ENCODE measurements at regions not wholly inside any gene's neighbourhood (a gene's known extent, or its start where the extent isn't known, plus 50 kb on each side); places are given as distances from the start of the nearest gene placed in this dataset.

- ChIA-PET CTCF (ENCODE audit: low intra/inter-chr PET ratio) (no interaction called here), POLR2A (no interaction called here)
- H3K4me1 ChIP-seq (replicated peaks in 1 of 2; ENCODE audit: control insufficient read depth in 2 of 2, insufficient read depth in 2 of 2, low read length in 2 of 2): peaks cover 0 to 15% of the 10 kb centered on the region in 2 experiments; a peak in 3 of 5 replicates
- no peaks in the 10 kb centered on the region for H3K36me3 ChIP-seq (ENCODE audit: control insufficient read depth, insufficient read depth, low read length)
- no peaks in the 10 kb centered on the region for H3K79me2 ChIP-seq (ENCODE audit: control insufficient read depth, insufficient read depth, low read length)
- H3K4me3 ChIP-seq: no peak overlapping the region
- no peaks in the 10 kb centered on the region for H3K9me1 ChIP-seq (ENCODE audit: control insufficient read depth, insufficient read depth, low read length)
- H4K20me1 ChIP-seq (replicated peaks; ENCODE audit: control insufficient read depth, insufficient read depth, low read length): no peaks in the 10 kb centered on the region
- ATAC-seq (peak; percentile 81), DNase-seq (ENCODE audit: extremely low read depth in 1 of 4, low spot score in 3 of 4) (peak in 2 of 4 experiments; percentile 9 to 13), FAIRE-seq (no peak)
- H3K9me3 ChIP-seq (replicated peaks; ENCODE audit: control insufficient read depth, insufficient read depth, low read depth, low read length): no peaks in the 10 kb centered on the region
- in situ Hi-C loops (cut with MboI): no loop called here
- H3K4me2 ChIP-seq (ENCODE audit: insufficient read depth, low read length): no peak overlapping the region
- no peak overlapping the region for H3K9ac ChIP-seq (ENCODE audit: insufficient read depth in 1 of 2, low read depth in 2 of 2, low read length in 2 of 2)
- intact Hi-C loops (cut with micrococcal nuclease): no loop called here
- H2AFZ ChIP-seq (ENCODE audit: low read depth, low read length): no peak overlapping the region
- no peaks in the 10 kb centered on the region for H3K27me3 ChIP-seq (ENCODE audit: control insufficient read depth in 2 of 2, insufficient read depth in 2 of 2, low read length in 2 of 2)
- WGBS (ENCODE audit: insufficient coverage, low coverage, missing lambda C conversion rate): 71% methylated on average over 6 of the region's 6 CpGs
- no peak overlapping the region for H3K27ac ChIP-seq (ENCODE audit: extremely low read depth, low read depth, low read length)
- no TSS peak for BruUV-seq (replicated peaks)
- TF ChIP-seq FOSL1 (tag; conservative IDR thresholded peaks at IDR 0.05) (no peak), NFYB (IDR thresholded peaks at IDR 0.05; ENCODE audit: extremely low read depth, insufficient read length) (peak; percentile 44)
Observed at GRCh38 chr17:15133143-15133542, 132.0 kb downstream of the PMP22 start.

- intact Hi-C loops (cut with micrococcal nuclease): no loop called here
- ChIA-PET POLR2A (no interaction called here), CTCF (ENCODE audit: low intra/inter-chr PET ratio) (no interaction called here)
- no peaks in the 10 kb centered on the region for H3K36me3 ChIP-seq (ENCODE audit: control insufficient read depth, insufficient read depth, low read length)
- H3K4me3 ChIP-seq: no peak overlapping the region
- no peaks in the 10 kb centered on the region for H4K20me1 ChIP-seq (replicated peaks; ENCODE audit: control insufficient read depth, insufficient read depth, low read length)
- no peak overlapping the region for H2AFZ ChIP-seq (ENCODE audit: low read depth, low read length)
- no peaks in the 10 kb centered on the region for H3K9me1 ChIP-seq (ENCODE audit: control insufficient read depth, insufficient read depth, low read length)
- DNase-seq (ENCODE audit: extremely low read depth in 1 of 4, low spot score in 3 of 4) (no peak), ATAC-seq (no peak), FAIRE-seq (no peak)
- H3K27ac ChIP-seq (ENCODE audit: extremely low read depth, low read depth, low read length): no peak overlapping the region
- peaks cover 0 to 15% of the 10 kb centered on the region in 2 experiments; a peak in 3 of 5 replicates for H3K4me1 ChIP-seq (replicated peaks in 1 of 2; ENCODE audit: control insufficient read depth in 2 of 2, insufficient read depth in 2 of 2, low read length in 2 of 2)
- no TSS peak for BruUV-seq (replicated peaks)
- in situ Hi-C loops (cut with MboI): no loop called here
- 6% methylated on average over 2 of the region's 2 CpGs for WGBS (ENCODE audit: insufficient coverage, low coverage, missing lambda C conversion rate)
- no peak overlapping the region for H3K4me2 ChIP-seq (ENCODE audit: insufficient read depth, low read length)
- H3K79me2 ChIP-seq (ENCODE audit: control insufficient read depth, insufficient read depth, low read length): no peaks in the 10 kb centered on the region
- H3K9ac ChIP-seq (ENCODE audit: insufficient read depth in 1 of 2, low read depth in 2 of 2, low read length in 2 of 2): no peak overlapping the region
- no peaks in the 10 kb centered on the region for H3K9me3 ChIP-seq (replicated peaks; ENCODE audit: control insufficient read depth, insufficient read depth, low read depth, low read length)
- H3K27me3 ChIP-seq (ENCODE audit: control insufficient read depth in 2 of 2, insufficient read depth in 2 of 2, low read length in 2 of 2): no peaks in the 10 kb centered on the region
- no peak for TF ChIP-seq THAP7 (CRISPR knock-in tag; IDR thresholded peaks at IDR 0.05)
- no peak for TF ChIP-seq ZZZ3 (IDR thresholded peaks at IDR 0.05)
- TF ChIP-seq WHSC1 (IDR thresholded peaks at IDR 0.05; ENCODE audit: low read length): no peak
- no peak for TF ChIP-seq HMGXB4 (CRISPR knock-in tag; IDR thresholded peaks at IDR 0.05)
- no peak for TF ChIP-seq ZFP30 (CRISPR knock-in tag; IDR thresholded peaks at IDR 0.05; ENCODE audit: borderline replicate concordance)
- TF ChIP-seq ZNF384 (IDR thresholded peaks at IDR 0.05; ENCODE audit: low read depth, low read length): no peak
- no peak for TF ChIP-seq CAMTA2 (CRISPR knock-in tag; conservative IDR thresholded peaks at IDR 0.05)
- TF ChIP-seq, protein P1, sequence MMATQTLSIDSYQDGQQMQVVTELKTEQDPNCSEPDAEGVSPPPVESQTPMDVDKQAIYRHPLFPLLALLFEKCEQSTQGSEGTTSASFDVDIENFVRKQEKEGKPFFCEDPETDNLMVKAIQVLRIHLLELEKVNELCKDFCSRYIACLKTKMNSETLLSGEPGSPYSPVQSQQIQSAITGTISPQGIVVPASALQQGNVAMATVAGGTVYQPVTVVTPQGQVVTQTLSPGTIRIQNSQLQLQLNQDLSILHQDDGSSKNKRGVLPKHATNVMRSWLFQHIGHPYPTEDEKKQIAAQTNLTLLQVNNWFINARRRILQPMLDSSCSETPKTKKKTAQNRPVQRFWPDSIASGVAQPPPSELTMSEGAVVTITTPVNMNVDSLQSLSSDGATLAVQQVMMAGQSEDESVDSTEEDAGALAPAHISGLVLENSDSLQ (IDR thresholded peaks at IDR 0.05): no peak
- no peak for TF ChIP-seq KLF13 (tag; IDR thresholded peaks at IDR 0.05; ENCODE audit: borderline replicate concordance, low read depth)
- no peak for TF ChIP-seq ZNF217 (CRISPR knock-in tag; IDR thresholded peaks at IDR 0.05)
Observed at GRCh38 chr17:15130426-15130825, 134.7 kb downstream of the PMP22 start.
